WTC11 (cell line): ENCODE measurements at regions not wholly inside any gene's neighbourhood (a gene's known extent, or its start where the extent isn't known, plus 50 kb on each side); places are given as distances from the start of the nearest gene placed in this dataset.

ENCODE experiments used
- ATAC-seq: fragments of 200-7000 bp; cut with Tn5 transposase; 2 replicates; pipeline ENCODE4 v1.10.0; 2021; ENCODE audit warnings: mild to moderate bottlenecking, moderate library complexity
- CTCF ChIA-PET: fragments of 300-600 bp; sonication (Branson Sonifier 250); formaldehyde crosslinking; loops from one replicate; lab custom pipeline; 2021; ENCODE audit warnings: antibody characterized with exemption; lab: Charles Lee
- POLR2A ChIA-PET: fragments of 350-600 bp; sonication (Branson Sonifier 250); formaldehyde crosslinking; loops from one replicate; lab custom pipeline; 2021; ENCODE audit warnings: antibody characterized with exemption; lab: Charles Lee
- DNase-seq: peaks from one replicate; pipeline ENCODE4 v3.0.0; 2021; ENCODE audit warnings: low spot score
- H3K27ac Mint-ChIP-seq: 2 replicates; pipeline ENCODE4 v1.8.0; 2021; ENCODE audit warnings: mixed read lengths
- H3K27me3 Mint-ChIP-seq: 2 replicates; pipeline ENCODE4 v1.8.0; 2021; ENCODE audit warnings: low read depth, mild to moderate bottlenecking, moderate library complexity, mixed read lengths
- H3K36me3 Mint-ChIP-seq: 2 replicates; pipeline ENCODE4 v1.8.0; 2021; ENCODE audit warnings: mixed read lengths
- H3K4me1 Mint-ChIP-seq: 2 replicates; pipeline ENCODE4 v1.8.0; 2022; ENCODE audit warnings: mixed read lengths
- H3K4me3 Mint-ChIP-seq: 2 replicates; pipeline ENCODE4 v1.8.0; 2021; ENCODE audit warnings: mild to moderate bottlenecking, moderate library complexity, mixed read lengths
- H3K9me3 Mint-ChIP-seq: 2 replicates; pipeline ENCODE4 v1.8.0; 2021; ENCODE audit warnings: mixed read lengths
- CREM ChIP-seq: sonication (generic); formaldehyde crosslinking; IDR thresholded peaks from 2 replicates; pipeline ENCODE4 v1.8.1; 2022; ENCODE audit warnings: mild to moderate bottlenecking, missing genetic modification reagents, moderate library complexity
- IRF2 ChIP-seq: sonication (generic); formaldehyde crosslinking; IDR thresholded peaks from 2 replicates; pipeline ENCODE4 v1.8.0; 2022; ENCODE audit warnings: low read depth, missing genetic modification reagents, borderline replicate concordance
- KAT7 ChIP-seq: sonication (generic); formaldehyde crosslinking; IDR thresholded peaks from 2 replicates; pipeline ENCODE4 v1.8.1; 2023; ENCODE audit warnings: missing genetic modification reagents, mild to moderate bottlenecking, borderline replicate concordance
- NR1H2 ChIP-seq: sonication (generic); formaldehyde crosslinking; IDR thresholded peaks from 2 replicates; pipeline ENCODE4 v1.9.0; 2021; ENCODE audit warnings: mild to moderate bottlenecking, moderate library complexity, missing genetic modification reagents
- SMAD4 ChIP-seq: sonication (generic); formaldehyde crosslinking; IDR thresholded peaks from 2 replicates; pipeline ENCODE4 v1.8.0; 2022; ENCODE audit warnings: mild to moderate bottlenecking, missing genetic modification reagents
- ZNF138 ChIP-seq: sonication (generic); formaldehyde crosslinking; conservative IDR thresholded peaks from 2 replicates; pipeline ENCODE4 v1.8.1; 2022; ENCODE audit warnings: mild to moderate bottlenecking, moderate library complexity, missing genetic modification reagents
- ZNF263 ChIP-seq: sonication (generic); formaldehyde crosslinking; IDR thresholded peaks from 2 replicates; pipeline ENCODE4 v1.8.1; 2022; ENCODE audit warnings: low read depth, mild to moderate bottlenecking, moderate library complexity, missing genetic modification reagents
- ZNF317 ChIP-seq: sonication (generic); formaldehyde crosslinking; IDR thresholded peaks from 2 replicates; pipeline ENCODE4 v1.8.1; 2023; ENCODE audit warnings: low read depth, mild to moderate bottlenecking, moderate library complexity, missing genetic modification reagents, borderline replicate concordance
- ZNF396 ChIP-seq: fragments of 250-450 bp; sonication (Bioruptor Pico); IDR thresholded peaks from 2 replicates; pipeline ENCODE4 v1.8.0; 2021; ENCODE audit warnings: mild to moderate bottlenecking, moderate library complexity, borderline replicate concordance
- TF ChIP-seq, protein P1 (sequence below): sonication (generic); formaldehyde crosslinking; IDR thresholded peaks from 2 replicates; pipeline ENCODE4 v1.8.0; 2022; ENCODE audit warnings: mild to moderate bottlenecking, missing genetic modification reagents
- TF ChIP-seq, protein P2 (sequence below): sonication (generic); formaldehyde crosslinking; IDR thresholded peaks from 2 replicates; pipeline ENCODE4 v1.8.1; 2022; ENCODE audit warnings: mild to moderate bottlenecking, missing genetic modification reagents, moderate library complexity, borderline replicate concordance
- TF ChIP-seq, protein P3 (sequence below): sonication (generic); formaldehyde crosslinking; IDR thresholded peaks from 2 replicates; pipeline ENCODE4 v1.8.0; 2023; ENCODE audit warnings: missing genetic modification reagents, mild to moderate bottlenecking, borderline replicate concordance
- TF ChIP-seq, protein P4 (sequence below): fragments of 250-450 bp; sonication (Bioruptor Pico); IDR thresholded peaks from 2 replicates; pipeline ENCODE4 v1.8.0; 2021; ENCODE audit warnings: mild to moderate bottlenecking
- TF ChIP-seq, protein P5 (sequence below): fragments of 200-600 bp; IDR thresholded peaks from 2 replicates; pipeline ENCODE4 v1.8.0; 2022; ENCODE audit warnings: antibody characterized with exemption

DNA sequence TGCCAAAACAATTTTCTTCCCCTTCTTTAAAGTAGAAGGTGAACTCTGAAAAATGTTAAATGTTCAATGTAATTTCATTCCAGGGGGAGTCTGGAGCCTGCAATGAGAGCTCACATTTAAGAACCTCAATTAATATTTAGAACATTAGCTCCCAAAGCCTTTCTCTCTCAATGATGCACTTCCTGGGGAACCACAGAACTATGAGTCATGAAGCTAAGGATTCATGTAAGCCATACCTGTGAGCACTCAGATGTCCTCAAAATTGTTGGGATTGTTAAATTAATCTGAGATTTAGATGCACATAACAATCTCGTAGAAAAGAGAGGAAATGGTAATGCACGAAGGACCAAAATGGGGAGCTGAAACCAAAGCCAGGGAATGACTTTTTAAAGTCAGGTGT is 244.2 kb upstream of the LRIG1 start:
- no peak overlapping the region for H3K27ac Mint-ChIP-seq
- POLR2A ChIA-PET, result no interaction called here
- no peaks in the 10 kb centered on the region for H3K9me3 Mint-ChIP-seq
- H3K27me3 Mint-ChIP-seq, result no peaks in the 10 kb centered on the region
- CTCF ChIA-PET, result no interaction called here
- TF ChIP-seq, protein P1, sequence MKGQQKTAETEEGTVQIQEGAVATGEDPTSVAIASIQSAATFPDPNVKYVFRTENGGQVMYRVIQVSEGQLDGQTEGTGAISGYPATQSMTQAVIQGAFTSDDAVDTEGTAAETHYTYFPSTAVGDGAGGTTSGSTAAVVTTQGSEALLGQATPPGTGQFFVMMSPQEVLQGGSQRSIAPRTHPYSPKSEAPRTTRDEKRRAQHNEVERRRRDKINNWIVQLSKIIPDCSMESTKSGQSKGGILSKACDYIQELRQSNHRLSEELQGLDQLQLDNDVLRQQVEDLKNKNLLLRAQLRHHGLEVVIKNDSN (CRISPR knock-in tag), result no peak
- TF ChIP-seq SMAD4 (CRISPR knock-in tag) (no peak), CREM (CRISPR knock-in tag) (no peak), KAT7 (no peak)
- ATAC-seq (no peak), DNase-seq (no peak)
- H3K4me3 Mint-ChIP-seq, result no peak overlapping the region
- no peaks in the 10 kb centered on the region for H3K36me3 Mint-ChIP-seq
- no peaks in the 10 kb centered on the region for H3K4me1 Mint-ChIP-seq

DNA sequence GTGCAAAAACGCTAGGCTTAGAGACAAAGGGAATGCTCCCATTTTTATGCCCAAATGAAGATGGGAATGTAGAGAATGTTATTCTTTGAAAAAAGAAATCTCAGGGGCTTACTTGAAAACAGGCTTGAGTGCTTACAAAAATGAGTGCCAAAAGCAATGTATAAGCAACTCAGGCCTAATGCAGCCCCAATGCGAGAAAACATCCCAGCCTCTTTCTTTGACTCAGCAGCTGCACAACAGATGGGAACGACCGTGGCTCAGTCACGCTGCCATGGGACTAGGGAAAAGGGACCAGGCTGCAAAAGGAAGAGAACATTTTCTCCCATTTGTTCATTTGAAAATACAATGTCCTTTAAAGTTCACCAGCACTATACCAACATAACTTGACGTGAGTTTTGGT is 246.4 kb upstream of the LRIG1 start:
- no peaks in the 10 kb centered on the region for H3K36me3 Mint-ChIP-seq
- ATAC-seq, result no peak
- TF ChIP-seq ZNF138 (CRISPR knock-in tag), result no peak
- TF ChIP-seq, protein P2, sequence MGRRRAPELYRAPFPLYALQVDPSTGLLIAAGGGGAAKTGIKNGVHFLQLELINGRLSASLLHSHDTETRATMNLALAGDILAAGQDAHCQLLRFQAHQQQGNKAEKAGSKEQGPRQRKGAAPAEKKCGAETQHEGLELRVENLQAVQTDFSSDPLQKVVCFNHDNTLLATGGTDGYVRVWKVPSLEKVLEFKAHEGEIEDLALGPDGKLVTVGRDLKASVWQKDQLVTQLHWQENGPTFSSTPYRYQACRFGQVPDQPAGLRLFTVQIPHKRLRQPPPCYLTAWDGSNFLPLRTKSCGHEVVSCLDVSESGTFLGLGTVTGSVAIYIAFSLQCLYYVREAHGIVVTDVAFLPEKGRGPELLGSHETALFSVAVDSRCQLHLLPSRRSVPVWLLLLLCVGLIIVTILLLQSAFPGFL (CRISPR knock-in tag), result no peak
- TF ChIP-seq, protein P1 (CRISPR knock-in tag), result no peak
- no peak for TF ChIP-seq IRF2 (CRISPR knock-in tag)
- TF ChIP-seq KAT7, result no peak
- TF ChIP-seq ZNF317 (CRISPR knock-in tag), result no peak
- TF ChIP-seq ZNF396, result no peak
- TF ChIP-seq NR1H2 (CRISPR knock-in tag), result no peak
- TF ChIP-seq, protein P3, sequence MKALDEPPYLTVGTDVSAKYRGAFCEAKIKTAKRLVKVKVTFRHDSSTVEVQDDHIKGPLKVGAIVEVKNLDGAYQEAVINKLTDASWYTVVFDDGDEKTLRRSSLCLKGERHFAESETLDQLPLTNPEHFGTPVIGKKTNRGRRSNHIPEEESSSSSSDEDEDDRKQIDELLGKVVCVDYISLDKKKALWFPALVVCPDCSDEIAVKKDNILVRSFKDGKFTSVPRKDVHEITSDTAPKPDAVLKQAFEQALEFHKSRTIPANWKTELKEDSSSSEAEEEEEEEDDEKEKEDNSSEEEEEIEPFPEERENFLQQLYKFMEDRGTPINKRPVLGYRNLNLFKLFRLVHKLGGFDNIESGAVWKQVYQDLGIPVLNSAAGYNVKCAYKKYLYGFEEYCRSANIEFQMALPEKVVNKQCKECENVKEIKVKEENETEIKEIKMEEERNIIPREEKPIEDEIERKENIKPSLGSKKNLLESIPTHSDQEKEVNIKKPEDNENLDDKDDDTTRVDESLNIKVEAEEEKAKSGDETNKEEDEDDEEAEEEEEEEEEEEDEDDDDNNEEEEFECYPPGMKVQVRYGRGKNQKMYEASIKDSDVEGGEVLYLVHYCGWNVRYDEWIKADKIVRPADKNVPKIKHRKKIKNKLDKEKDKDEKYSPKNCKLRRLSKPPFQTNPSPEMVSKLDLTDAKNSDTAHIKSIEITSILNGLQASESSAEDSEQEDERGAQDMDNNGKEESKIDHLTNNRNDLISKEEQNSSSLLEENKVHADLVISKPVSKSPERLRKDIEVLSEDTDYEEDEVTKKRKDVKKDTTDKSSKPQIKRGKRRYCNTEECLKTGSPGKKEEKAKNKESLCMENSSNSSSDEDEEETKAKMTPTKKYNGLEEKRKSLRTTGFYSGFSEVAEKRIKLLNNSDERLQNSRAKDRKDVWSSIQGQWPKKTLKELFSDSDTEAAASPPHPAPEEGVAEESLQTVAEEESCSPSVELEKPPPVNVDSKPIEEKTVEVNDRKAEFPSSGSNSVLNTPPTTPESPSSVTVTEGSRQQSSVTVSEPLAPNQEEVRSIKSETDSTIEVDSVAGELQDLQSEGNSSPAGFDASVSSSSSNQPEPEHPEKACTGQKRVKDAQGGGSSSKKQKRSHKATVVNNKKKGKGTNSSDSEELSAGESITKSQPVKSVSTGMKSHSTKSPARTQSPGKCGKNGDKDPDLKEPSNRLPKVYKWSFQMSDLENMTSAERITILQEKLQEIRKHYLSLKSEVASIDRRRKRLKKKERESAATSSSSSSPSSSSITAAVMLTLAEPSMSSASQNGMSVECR (CRISPR knock-in tag), result no peak
- TF ChIP-seq, protein P4, sequence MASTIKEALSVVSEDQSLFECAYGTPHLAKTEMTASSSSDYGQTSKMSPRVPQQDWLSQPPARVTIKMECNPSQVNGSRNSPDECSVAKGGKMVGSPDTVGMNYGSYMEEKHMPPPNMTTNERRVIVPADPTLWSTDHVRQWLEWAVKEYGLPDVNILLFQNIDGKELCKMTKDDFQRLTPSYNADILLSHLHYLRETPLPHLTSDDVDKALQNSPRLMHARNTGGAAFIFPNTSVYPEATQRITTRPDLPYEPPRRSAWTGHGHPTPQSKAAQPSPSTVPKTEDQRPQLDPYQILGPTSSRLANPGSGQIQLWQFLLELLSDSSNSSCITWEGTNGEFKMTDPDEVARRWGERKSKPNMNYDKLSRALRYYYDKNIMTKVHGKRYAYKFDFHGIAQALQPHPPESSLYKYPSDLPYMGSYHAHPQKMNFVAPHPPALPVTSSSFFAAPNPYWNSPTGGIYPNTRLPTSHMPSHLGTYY, result no peak
- TF ChIP-seq ZNF263 (CRISPR knock-in tag), result no peak
- TF ChIP-seq, protein P5, sequence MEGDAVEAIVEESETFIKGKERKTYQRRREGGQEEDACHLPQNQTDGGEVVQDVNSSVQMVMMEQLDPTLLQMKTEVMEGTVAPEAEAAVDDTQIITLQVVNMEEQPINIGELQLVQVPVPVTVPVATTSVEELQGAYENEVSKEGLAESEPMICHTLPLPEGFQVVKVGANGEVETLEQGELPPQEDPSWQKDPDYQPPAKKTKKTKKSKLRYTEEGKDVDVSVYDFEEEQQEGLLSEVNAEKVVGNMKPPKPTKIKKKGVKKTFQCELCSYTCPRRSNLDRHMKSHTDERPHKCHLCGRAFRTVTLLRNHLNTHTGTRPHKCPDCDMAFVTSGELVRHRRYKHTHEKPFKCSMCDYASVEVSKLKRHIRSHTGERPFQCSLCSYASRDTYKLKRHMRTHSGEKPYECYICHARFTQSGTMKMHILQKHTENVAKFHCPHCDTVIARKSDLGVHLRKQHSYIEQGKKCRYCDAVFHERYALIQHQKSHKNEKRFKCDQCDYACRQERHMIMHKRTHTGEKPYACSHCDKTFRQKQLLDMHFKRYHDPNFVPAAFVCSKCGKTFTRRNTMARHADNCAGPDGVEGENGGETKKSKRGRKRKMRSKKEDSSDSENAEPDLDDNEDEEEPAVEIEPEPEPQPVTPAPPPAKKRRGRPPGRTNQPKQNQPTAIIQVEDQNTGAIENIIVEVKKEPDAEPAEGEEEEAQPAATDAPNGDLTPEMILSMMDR, result no peak
- ChIA-PET POLR2A (no interaction called here), CTCF (interaction anchor here (1.7 to 2.1 kb wide), 2 partner anchors 174 to 369 kb away, joined by 4 to 7 read pairs; no protein-coding TSS in a partner anchor)
- H3K27me3 Mint-ChIP-seq, result no peaks in the 10 kb centered on the region; the same call in 1 of the 2 replicates
- 0 out of 2 replicates have a peak, but pooled peaks cover under 1% of the 10 kb centered on the region for H3K9me3 Mint-ChIP-seq
- H3K27ac Mint-ChIP-seq, result no peak overlapping the region
- no peaks in the 10 kb centered on the region for H3K4me1 Mint-ChIP-seq
- no peak for DNase-seq
- no peak overlapping the region for H3K4me3 Mint-ChIP-seq
